ENCODE measurements at regions not wholly inside any gene's neighbourhood (a gene's known extent, or its start where the extent isn't known, plus 50 kb on each side); places are given as distances from the start of the nearest gene placed in this dataset.

DNA sequence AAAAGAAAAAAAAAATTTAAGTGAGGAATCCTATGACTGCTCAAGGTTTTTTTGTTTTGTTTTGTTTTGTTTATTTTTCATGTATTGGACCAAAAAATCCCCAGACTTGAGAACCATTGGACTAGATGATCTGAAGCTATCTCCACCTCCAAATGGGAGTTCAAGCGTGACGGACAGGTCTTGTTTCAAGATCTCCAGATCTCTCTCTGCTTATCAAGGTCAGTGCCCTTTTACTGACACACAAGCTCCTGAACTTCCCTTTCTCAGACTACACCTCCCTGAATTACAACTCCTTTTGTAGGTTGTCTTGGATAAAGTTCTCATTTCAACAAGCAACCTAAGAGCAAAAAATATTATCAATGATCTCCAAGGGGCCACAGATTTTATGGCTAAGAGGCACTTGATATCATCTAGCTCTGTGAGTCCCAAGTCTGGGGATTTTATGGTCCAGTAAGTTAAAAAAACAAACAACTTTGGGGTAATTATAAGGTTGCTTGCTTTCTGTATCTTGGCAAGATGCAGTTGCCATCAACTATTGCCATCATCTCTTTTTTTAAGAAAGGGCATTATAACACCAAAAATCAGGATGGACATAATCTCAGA is 396.0 kb upstream of the ATP5MC3 start:
- TF ChIP-seq POLR2AphosphoS5 (IDR thresholded peaks at IDR 0.05) (no peak), EP300 (IDR thresholded peaks at IDR 0.05) (no peak), POLR2A (IDR thresholded peaks at IDR 0.05) (no peak)
- TF ChIP-seq, protein P1, sequence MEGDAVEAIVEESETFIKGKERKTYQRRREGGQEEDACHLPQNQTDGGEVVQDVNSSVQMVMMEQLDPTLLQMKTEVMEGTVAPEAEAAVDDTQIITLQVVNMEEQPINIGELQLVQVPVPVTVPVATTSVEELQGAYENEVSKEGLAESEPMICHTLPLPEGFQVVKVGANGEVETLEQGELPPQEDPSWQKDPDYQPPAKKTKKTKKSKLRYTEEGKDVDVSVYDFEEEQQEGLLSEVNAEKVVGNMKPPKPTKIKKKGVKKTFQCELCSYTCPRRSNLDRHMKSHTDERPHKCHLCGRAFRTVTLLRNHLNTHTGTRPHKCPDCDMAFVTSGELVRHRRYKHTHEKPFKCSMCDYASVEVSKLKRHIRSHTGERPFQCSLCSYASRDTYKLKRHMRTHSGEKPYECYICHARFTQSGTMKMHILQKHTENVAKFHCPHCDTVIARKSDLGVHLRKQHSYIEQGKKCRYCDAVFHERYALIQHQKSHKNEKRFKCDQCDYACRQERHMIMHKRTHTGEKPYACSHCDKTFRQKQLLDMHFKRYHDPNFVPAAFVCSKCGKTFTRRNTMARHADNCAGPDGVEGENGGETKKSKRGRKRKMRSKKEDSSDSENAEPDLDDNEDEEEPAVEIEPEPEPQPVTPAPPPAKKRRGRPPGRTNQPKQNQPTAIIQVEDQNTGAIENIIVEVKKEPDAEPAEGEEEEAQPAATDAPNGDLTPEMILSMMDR (IDR thresholded peaks at IDR 0.05), result no peak
